CD4-positive, alpha-beta T cell treated with Interleukin-10 for 1 hour (primary cell): ENCODE measurements at regions not wholly inside any gene's neighbourhood (a gene's known extent, or its start where the extent isn't known, plus 50 kb on each side); places are given as distances from the start of the nearest gene placed in this dataset.

Source experiments
- DNase-seq: peaks from one replicate; pipeline ENCODE4 v3.0.0-alpha.2; 2020

DNA sequence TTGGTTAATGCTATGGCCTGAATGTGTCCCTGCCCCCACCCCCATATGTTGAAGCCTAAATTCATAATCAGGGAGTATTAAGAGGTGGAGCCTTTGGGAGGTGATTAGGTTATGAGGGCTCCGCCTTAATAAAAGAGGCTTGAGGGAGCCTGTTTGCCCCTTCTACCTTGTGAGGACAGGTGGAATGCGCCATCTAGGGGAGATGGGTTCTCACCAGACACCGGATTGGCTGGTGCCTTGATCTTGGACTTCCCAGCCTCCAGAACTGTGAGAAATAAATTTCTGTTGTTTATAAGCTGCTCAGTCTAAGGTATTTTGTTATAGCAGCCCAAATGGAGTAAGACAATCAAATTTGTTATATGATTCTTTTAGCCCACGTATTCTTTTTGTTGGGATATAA is 148.3 kb downstream of the PTCSC3 start:
- no peak for DNase-seq

DNA sequence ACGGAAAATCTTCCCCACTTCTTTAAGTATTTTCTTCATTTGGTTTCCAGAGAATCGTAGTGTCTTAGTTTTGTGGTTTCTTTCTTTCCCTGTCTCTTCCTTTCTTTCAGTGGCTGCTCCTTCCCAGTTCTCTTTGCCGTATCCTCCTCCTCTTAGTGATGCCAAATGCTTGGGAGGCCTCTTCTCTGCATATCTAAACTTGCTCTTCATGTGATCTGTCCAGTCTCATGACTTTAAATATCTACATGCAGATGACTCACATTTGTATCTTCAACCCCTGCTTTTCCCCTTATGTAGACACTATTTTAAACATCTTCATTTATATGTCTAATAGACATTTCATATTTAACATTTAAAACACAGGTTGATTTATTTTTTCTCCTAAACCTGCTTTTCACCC is 149.2 kb downstream of the PTCSC3 start:
- DNase-seq: no peak

DNA sequence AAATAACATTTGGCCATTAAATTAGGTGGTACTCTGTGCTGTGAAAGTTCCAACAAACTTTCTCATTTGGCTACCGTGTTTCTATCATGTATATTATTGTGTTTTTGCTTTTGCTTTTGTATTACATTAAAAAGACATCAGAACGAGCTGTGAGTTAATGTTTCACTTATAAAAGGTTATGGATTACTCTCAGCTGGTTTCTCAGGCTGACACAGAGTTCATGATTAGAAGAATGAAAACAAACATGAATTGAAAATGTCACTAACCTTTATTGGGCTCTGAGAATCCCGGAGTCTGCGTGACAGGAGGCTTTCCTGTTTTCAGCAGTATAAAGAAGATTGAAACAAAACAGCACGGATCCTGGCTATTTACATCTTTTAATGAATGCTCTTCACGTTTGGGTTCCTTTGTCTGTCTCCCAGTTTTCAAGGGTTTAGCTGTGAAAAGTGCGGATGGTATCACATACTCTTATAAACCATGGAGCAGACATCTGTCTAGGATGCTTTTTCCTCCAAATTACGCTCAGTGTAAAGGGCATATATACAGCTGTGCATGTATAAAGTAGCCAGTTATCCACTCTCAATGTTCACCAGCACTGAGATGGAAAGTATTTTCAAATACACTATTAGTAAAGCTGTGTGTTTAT is 153.6 kb downstream of the PTCSC3 start:
- no peak for DNase-seq

DNA sequence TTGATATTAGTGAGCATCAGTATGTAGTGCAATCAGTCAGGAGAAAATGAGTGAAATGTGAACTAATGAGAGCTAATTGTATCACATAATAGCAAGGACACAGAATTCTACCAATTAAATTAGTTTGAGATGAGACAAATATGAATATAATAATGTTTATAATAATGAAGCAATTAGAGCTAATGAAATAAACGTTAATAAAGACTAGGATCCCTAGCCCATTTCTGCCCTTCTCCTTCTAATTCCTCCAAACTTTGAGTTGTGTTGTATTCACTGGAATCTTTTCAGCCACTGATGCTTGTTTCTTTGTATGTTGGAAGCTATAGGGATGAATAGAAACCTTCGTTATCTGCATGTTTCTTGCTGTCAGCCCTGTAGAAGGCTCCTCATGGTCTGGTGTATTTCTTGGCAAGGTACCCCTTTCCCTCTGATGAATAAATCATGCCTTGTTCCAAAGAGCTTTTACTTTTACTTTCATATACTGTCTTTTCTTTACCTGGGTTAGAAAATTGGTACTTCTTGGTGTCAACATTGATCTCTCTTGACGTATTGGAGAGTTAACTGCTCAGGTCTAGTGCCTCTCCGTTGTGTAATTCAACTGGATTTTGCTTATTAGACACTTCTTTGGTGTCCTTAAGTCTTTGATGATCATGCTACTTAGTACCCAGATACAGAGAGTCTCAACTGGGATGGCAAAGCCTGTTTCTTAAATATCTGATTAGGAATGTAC is 154.8 kb downstream of the PTCSC3 start:
- no peak for DNase-seq

DNA sequence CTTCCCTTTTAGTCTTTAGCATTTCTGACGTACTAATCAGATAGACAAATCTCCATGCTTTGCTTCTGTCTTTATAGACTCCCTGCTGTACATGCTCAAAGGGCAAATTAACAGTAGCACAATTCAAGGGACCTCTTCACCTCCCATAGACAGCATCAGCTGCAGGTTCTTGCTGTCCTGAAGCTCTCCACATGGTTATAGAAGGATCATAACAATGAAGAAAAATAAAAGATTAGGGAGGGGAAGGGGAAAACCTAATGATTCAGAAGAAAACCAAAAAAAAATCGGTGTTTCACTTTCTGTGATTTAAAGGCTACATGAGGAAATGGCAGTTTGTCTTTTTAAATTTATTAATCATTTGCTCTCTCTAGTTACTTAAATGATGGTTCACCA is 155.5 kb downstream of the PTCSC3 start:
- DNase-seq: no peak

DNA sequence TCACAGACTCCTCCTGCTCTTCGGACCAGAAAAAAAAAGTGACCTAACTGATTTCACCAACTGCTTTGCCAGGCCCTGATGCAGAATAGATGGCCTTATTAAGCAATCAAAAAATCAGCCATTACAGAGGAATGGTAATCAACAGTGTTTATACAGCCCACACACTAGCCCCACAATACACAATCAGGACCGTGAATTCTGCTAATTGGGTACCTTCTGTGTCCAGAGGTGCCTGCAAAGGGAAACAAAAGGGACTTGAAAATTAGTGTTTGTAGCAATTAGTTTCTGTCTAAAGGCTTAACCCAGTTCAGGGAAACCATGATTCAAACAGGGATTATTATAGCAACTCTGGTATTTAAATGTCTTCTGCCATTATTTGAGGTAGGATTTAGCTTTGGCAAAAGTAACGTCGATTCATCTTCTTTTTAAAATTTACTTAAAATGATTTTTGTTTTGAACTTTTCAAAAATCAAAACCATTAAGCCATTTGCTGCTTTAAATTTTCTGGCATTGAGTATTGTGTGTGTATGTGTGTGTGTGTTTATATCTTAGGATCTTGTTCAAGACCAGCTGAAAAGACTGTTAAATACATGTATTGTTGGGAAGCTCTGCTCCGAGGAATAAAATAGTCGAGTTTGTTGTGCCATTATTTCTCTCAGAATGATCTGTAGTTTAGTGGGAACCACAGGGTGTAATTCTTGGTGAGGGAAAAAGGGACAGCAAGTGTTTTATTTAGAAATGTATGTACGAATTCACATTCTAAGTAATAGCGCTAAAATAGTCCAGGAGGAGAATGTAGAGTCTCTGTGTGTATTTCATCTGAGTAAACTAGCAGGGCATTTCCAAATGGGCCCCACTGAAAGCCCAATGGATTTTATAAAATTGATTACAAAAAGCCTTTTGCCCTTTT is 156.1 kb downstream of the PTCSC3 start:
- no peak for DNase-seq

DNA sequence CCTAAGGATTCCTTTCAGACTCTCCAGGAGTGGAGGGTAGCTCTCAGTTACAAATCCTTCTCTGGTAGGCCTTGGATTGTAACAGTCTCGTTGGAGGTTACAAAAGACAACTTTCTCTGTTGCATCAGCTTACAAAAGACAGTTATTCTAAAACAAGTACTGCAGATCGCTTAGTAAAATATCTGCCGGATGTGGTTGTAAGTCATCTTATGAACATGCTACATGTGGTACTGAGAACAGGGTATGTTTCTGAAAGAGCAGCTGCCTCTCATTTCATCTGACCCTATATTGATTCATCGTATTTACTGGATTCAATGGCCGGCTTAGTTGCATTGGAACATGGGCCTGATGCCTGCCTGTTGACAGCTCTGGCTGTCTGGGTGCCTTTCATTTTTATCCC is 157.4 kb downstream of the PTCSC3 start:
- no peak for DNase-seq

DNA sequence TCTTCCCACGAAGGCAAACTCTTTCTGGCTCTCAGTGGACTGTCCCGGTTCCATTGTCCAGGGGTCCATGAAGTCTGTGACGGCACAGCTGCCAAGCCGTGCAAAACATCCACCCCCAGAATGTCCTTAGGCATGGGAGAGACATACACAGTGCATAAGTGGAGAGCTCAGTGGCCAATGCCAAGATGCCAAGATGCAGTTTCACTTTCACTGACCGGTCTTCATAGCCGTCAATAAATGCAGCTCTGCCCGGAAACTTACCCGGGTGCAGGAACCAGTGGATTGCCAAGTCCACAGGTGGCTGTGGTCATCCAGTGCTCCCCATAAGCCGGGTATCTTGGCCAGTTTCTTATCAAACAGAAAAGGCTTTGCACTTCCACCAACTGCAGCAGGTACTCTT is 162.3 kb downstream of the PTCSC3 start:
- no peak for DNase-seq

DNA sequence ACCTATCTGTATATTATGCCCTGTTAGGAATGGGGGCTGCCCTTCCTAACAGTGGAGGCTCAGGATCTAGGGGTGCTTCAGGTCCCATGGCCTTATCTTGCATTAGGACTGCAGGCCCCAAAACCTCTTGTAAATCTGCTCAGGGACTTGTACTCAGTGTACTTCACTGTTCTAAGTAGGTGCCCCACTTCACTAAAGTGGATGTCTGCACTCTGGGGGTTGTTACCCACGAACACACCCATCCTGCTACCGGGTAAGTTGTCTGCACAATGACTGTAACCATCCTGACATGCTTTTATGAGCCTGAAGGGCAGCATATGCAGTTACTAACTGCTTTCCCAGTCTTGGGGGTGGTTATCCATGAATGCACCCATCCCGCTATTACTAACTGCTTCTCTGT is 163.0 kb downstream of the PTCSC3 start:
- DNase-seq: no peak

DNA sequence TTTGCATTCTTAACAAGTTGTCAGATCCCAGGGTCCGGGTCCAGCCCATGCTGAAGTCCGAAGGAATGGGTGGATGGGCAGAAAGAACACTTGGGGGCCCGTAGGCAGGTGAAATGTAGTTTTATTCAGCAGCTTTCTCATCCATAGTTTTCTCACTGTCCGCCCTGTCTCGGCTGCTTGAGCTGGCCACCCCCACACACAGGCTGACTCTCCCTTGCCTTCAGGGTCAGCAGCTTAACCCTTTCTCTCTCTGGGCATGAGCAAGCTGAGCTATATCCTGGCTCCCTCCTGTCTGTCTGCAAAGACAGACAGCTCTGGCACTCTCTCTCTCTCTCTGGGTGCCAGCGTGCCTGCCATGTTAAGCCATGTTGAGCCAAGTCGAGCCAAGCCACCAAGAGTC is 163.9 kb downstream of the PTCSC3 start:
- no peak for DNase-seq

DNA sequence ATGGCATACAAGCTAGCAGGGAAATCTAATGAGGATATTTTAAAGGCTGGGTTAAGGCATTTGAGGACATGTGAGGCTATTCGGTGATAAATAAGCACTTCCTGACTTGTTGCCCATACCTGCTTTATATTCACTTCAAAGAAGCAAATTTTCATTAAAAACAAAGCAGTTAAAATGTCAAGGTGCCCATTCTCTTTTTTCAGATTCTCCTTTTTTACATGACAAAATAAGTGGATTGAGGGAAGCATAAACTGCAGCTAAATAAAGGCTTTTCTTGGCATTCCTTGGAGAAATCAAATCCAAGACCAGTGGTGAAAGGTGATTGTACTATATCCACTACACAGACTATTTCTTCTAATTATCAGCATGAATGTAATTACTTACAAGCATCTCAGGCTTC is 166.9 kb downstream of the PTCSC3 start:
- DNase-seq: no peak

DNA sequence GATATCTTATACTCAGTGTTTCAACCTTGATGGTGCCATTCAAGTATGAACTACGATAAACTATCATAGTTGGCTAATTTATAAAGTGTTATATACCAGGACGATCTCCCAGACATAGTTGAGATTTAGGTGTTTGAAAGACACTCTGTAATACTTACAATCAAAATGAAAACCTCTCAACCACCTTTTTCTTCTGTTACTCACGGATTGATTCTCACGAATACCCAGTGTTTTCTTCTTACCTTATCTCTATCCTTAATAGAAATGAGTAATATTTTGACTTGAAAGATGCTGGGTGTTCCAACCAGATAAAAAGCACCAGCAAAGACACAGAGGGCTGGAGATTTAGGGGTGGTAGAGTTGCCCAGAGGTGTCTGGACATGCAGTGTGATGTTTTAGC is 169.9 kb downstream of the PTCSC3 start:
- no peak for DNase-seq

DNA sequence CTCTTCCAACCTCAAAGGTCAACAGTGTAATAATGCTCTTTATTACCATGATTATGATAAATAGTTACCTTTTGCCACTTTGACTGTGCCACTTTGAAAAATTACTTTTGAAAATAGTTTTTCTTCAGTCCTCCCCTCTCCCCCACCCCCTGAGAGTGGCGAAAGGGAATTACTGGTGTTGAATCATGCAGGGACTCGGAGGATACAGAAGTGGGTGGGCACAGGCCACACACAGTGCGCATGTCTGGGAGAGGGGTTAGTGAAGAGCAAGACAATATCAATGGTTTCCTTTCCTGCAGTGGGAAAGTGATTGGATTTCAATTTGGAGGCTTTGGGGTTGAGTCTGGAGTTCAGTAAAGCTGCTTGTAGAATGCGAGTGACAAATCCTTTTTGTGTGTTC is 170.9 kb downstream of the PTCSC3 start:
- no peak for DNase-seq

DNA sequence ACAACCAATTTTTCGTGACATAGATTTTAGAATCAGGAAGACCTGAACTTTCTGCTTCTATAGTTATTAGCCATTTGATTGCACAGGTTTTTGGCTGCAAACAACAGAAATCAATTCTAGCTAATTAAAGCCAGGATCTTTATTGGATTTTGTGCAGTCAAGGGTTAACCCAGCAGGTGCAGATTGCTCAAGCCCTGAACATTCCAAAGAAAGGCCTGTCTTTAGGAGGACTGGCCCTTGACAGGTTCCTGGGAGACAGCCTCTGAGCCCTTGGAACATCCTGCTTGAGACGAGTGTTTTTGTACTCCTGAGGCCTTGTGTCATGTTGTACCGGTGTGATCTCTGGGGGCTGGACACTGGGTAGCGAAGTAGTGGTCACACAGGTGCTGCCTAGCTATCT is 174.6 kb downstream of the PTCSC3 start:
- DNase-seq: no peak

DNA sequence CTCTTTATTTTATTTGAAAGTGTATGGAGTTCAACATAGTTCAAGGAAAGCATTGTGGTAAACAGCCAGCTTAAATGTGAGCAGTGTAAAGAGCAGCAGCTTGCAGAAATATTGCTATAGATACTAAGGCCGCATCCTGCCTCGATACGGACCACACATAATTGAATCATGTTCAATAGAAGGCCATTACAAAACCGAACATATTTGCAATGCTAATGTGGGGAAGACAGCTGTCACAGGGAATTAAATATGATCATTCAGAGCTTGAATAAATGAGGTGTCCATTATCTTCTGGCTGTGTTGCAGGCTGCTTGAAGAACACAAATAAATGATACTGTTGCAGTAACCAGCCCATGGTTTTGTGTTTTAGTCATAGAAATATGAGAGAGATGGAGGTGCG is 173.2 kb downstream of the BRMS1L start:
- no peak for DNase-seq

DNA sequence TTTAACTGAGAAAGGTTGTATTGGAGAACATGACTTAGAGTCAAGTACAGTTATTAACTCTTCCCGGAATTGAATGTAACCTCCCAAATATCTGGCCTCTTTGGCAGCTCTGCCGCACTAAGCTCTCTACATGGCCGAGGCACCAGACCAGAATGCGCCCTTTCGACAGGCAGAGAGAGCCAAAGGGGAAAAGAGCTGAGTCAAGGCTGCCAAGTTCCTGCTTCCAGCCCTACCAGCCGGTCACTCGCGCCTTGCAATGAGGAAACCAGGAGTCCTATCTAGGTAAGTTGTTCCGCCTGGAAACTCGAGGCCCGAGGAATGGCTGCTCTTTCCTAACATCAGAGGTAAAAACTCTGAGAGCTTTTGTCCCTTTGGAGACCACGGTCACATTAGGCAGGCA is 172.2 kb downstream of the BRMS1L start:
- DNase-seq: no peak

DNA sequence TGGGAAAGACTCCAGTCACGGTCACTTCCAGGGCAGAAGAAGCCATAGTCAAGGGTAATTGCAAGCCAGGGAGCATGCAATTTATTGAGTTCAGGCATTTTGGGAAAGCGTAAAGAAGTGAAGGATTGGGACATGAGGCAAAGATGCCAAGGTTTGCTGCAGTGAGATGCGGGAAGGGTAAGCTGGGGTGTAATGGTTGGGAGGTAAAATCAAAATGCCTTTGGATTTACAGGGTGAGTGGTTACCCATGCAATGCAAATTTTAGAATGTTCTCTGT is 167.5 kb downstream of the BRMS1L start:
- DNase-seq: no peak

DNA sequence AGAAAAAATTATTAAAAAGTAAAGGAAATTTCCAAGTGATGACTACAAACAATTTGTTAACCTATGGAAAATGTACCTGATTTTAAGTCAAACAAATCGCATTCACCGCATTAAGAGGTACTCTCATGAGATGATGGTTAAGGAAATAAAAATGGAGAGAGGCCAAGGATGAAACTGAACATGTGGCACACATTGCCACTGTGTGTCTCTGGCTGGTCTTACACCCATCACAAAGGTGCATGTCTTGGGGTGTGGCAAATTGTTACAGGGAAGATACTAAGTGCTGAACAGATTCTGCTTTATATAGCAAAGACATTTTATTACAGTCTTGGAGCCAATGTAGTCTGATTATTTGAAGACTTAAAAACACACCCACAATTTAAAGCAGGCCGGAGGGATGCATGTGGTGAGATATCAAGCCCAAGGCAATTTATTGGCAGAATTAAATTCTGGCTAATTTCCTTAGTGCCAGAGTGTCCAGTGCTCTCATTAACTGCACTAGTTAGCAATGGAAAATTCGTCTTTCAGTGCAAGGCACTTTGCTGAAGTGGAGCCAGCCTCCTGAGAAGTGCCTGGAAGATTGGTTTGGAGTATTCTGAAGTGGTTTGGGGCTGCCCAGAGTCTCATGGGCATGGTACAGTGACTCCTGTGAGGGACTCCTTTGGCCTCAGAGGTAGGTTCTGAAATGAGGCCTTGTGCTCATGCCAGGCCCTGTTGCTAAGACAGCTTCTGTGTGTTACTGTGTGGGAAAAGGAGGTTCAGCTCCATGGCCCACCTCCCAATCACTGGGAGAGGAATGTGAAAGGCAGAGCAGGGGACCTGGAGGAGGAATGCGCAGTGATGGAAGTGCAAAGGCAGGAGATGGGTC is 166.9 kb downstream of the BRMS1L start:
- no peak for DNase-seq

DNA sequence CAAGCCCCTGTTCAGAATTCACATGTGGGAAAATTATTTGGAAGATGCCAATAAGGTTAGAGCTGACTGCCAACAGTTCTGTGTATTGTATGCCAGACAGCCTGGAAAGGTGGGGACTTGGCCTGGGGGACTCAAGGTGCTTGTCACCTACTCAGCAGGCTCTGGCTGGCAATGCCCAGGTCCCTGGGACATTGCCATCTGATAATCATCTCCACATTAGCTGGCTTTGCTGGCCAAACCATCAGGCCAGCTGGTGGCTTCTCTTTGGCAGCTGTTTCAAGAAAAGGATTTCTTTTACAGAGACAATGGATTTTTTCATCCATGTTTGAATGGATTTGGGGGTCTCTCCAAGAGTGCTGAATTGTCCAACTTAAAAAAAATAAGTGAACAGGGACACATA is 165.2 kb downstream of the BRMS1L start:
- DNase-seq: no peak

DNA sequence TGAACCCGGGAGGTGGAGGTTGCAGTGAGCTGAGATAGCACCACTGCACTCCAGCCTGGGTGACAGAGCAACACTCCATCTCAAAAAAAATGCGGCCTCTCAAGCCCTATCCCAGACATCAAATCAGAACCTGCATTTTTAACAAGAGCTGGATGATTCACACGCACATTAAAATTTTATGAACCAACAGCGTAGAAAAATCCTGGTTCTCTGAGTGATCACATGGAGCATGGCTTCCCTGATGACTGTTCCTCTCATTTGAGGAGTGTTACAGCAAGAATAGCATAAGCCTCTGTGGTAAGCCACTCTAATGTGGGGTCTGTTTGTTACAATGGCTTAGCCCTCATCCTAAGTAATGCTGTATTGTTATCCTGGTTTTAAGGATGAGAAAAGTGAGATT is 163.6 kb downstream of the BRMS1L start:
- DNase-seq: no peak

DNA sequence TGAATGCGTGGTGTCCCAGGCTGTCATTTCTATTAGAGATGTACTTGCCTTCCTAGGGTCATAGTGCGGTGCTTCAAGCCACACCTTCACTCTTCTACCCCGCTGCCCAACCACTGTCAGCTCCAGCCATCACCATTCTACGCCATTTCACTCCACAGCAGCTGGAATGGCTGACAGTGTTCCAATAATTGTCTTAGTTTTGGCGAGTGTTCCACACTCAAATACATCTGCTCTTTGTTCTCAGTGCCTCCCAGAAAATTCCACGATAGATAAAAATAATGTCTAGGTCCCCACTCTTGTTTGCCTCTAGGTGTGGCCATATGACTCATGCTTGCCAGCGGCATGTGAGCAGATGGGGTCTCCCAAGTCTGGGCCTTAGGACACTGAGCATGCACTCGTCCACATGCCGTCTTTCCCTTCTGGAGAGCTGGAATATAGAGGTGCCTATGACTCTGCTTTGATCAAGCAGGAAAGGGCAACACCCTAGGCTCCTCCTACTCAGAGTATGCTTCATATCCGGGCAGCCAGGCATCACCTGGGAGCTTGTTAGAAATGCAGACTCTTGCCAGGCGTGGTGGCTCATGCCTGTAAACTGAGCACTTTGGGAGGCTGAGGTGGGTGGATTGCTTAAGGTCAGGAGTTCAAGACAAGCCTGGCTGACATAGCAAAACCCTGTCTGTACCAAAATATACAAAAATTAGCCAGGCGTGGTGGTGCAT is 163.0 kb downstream of the BRMS1L start:
- no peak for DNase-seq

DNA sequence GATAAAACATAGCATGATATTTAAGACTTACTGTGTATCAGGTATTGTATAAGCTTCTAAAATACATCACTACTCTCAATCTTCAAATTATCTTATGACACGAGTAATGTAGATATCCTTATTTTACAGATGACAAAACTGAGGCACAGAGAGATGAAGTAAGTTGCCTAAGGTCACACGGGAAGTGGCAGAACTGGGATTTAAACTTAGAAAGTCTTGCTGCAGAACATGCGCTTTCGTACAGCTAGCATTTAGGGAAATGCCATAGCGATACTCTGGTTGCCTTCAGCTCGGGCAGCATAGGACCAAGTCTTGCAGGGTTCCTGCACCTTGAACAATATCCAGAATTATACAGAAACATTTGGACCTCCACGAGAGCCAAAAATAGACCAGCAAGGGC is 162.4 kb downstream of the BRMS1L start:
- DNase-seq: no peak

DNA sequence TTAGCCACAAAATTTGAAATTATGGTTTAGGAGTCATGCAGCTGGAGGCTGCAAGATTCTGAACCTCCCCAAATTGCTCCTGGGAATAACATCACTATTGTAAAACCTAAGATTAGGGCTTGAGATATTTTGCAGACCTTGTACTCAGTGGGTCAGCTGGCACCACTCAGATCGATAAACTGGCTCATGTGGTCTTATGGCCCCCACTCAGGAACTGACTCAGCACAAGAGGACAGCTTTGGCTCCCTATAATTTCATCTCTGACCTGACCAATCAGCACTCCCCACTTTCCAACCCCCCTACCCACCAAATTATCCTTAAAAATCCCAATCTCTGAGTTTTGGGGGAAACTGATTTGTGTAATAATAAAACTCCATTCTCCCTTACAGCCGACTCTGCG is 161.6 kb downstream of the BRMS1L start:
- DNase-seq: no peak
